H1 (cell line): ENCODE measurements at regions not wholly inside any gene's neighbourhood (a gene's known extent, or its start where the extent isn't known, plus 50 kb on each side); places are given as distances from the start of the nearest gene placed in this dataset.

Source experiments
- CTCF ChIA-PET: fragments of 300-600 bp; sonication (Branson Sonifier 250); formaldehyde crosslinking; loops from one replicate; lab custom pipeline; 2021; ENCODE audit not compliant: partially characterized antibody; lab: Charles Lee
- POLR2A ChIA-PET: fragments of 300-600 bp; sonication (Branson Sonifier 250); formaldehyde crosslinking; loops from one replicate; lab custom pipeline; 2021; ENCODE audit warnings: inconsistent platforms; ENCODE audit not compliant: partially characterized antibody; lab: Charles Lee
- DNase-seq, 2 experiments: peaks; one replicate each; pipeline versions ENCODE4 v3.0.0 to v3.0.0-alpha.2; 2010 to 2022; ENCODE audit warnings: low spot score in 2 of 2, low read depth in 1 of 2, mixed read lengths in 1 of 2
- FAIRE-seq: peaks from 2 replicates; lab custom pipeline; 2011; peaks lifted over from hg19 to GRCh38; lab: Jason Lieb, UNC
- H2AFZ ChIP-seq: 2 replicates; pipeline ENCODE4 v1.8.1; 2012; ENCODE audit warnings: low read length, inconsistent platforms
- H2AK5ac ChIP-seq: 2 replicates; pipeline ENCODE4 v1.6.1; 2013; ENCODE audit warnings: low read depth, low read length
- H2BK120ac ChIP-seq: replicated peaks from 2 replicates; pipeline ENCODE3; 2013; ENCODE audit warnings: low read depth, low read length, inconsistent platforms
- H2BK12ac ChIP-seq: 2 replicates; pipeline ENCODE4 v1.6.1; 2013; ENCODE audit warnings: low read depth, low read length
- H2BK15ac ChIP-seq: 2 replicates; pipeline ENCODE4 v1.6.1; 2013; ENCODE audit warnings: low read length
- H2BK20ac ChIP-seq: 2 replicates; pipeline ENCODE4 v1.6.1; 2013; ENCODE audit warnings: low read length
- H2BK5ac ChIP-seq: 2 replicates; pipeline ENCODE4 v1.6.1; 2013; ENCODE audit warnings: low read depth, low read length
- H3K14ac ChIP-seq: 2 replicates; pipeline ENCODE4 v1.6.1; 2013; ENCODE audit warnings: inconsistent platforms; ENCODE audit not compliant: insufficient read length
- H3K18ac ChIP-seq: 2 replicates; pipeline ENCODE4 v1.6.1; 2013; ENCODE audit warnings: low read length; ENCODE audit errors: extremely low read depth
- H3K23ac ChIP-seq: 2 replicates; pipeline ENCODE4 v1.6.1; 2013; ENCODE audit warnings: inconsistent platforms; ENCODE audit not compliant: insufficient read length
- H3K23me2 ChIP-seq: 2 replicates; pipeline ENCODE4 v1.6.1; 2013; ENCODE audit warnings: low read depth, low read length
- H3K27ac ChIP-seq: 2 replicates; pipeline ENCODE4 v1.6.1; 2011; ENCODE audit warnings: low read depth, low read length, inconsistent platforms
- H3K27me3 ChIP-seq, 4 experiments: replicated peaks in 1 of 4; 1 replicate in 1 of 4; 2 replicates in 3 of 4; pipeline versions ENCODE4 v1.6.1 to v1.8.1; 2011 to 2013; ENCODE audit warnings: low read length in 3 of 4, mild to moderate bottlenecking in 3 of 4, inconsistent platforms in 2 of 4, mixed read lengths in 2 of 4, moderate library complexity in 1 of 4; ENCODE audit not compliant: control insufficient read depth in 3 of 4, insufficient read depth in 3 of 4; ENCODE audit errors: extremely low read depth in 1 of 4
- H3K36me3 ChIP-seq, 4 experiments: 2 replicates each; pipeline versions ENCODE4 v1.6.1 to v1.8.1; 2011 to 2013; ENCODE audit warnings: mild to moderate bottlenecking in 4 of 4, low read length in 3 of 4, moderate library complexity in 2 of 4, control low read depth in 1 of 4, inconsistent platforms in 1 of 4; ENCODE audit not compliant: insufficient read depth in 4 of 4, control insufficient read depth in 2 of 4
- H3K4ac ChIP-seq: replicated peaks from 2 replicates; pipeline ENCODE3; 2013; ENCODE audit warnings: low read length, low read depth, mixed read lengths, inconsistent platforms; ENCODE audit not compliant: insufficient read length
- H3K4me1 ChIP-seq, 4 experiments: replicated peaks in 1 of 4; 1 replicate in 1 of 4; 2 replicates in 3 of 4; pipeline versions ENCODE4 v1.6.1 to v1.8.1; 2011 to 2013; ENCODE audit warnings: low read length in 3 of 4, inconsistent platforms in 2 of 4, mixed read lengths in 1 of 4; ENCODE audit not compliant: insufficient read depth in 4 of 4, control insufficient read depth in 3 of 4
- H3K4me2 ChIP-seq, 2 experiments: 2 replicates each; pipeline versions ENCODE4 v1.6.1 to v1.8.1; 2011 to 2013; ENCODE audit warnings: low read depth in 2 of 2, low read length in 2 of 2, control low read depth in 1 of 2, inconsistent platforms in 1 of 2, mild to moderate bottlenecking in 1 of 2; ENCODE audit not compliant: insufficient read depth in 1 of 2
- H3K4me3 ChIP-seq, 4 experiments: fragments of 200-600, 300-600 bp in 1 of 4; sonication (generic), shearing (Covaris generic), sonication (Bioruptor Twin) in 1 of 4; 2 replicates each; pipeline versions ENCODE4 v1.5.1 to v1.8.1; 2011 to 2016; ENCODE audit warnings: low read length in 4 of 4, low read depth in 3 of 4, control low read depth in 2 of 4, inconsistent platforms in 2 of 4, mild to moderate bottlenecking in 2 of 4, mixed read lengths in 1 of 4, moderate library complexity in 1 of 4; ENCODE audit not compliant: insufficient read depth in 2 of 4; ENCODE audit errors: extremely low read depth in 1 of 4
- H3K56ac ChIP-seq: replicated peaks from 2 replicates; pipeline ENCODE3; 2013; ENCODE audit warnings: low read depth, mild to moderate bottlenecking, mixed read lengths, low read length, inconsistent platforms; ENCODE audit not compliant: insufficient read length
- H3K79me1 ChIP-seq: 2 replicates; pipeline ENCODE4 v1.6.1; 2013; ENCODE audit warnings: low read depth, low read length, control low read depth
- H3K79me2 ChIP-seq, 2 experiments: 2 replicates each; pipeline versions ENCODE4 v1.6.1 to v1.8.1; 2012 to 2013; ENCODE audit warnings: low read length in 2 of 2, mild to moderate bottlenecking in 2 of 2, inconsistent platforms in 1 of 2; ENCODE audit not compliant: insufficient read depth in 2 of 2, control insufficient read depth in 1 of 2
- H3K9ac ChIP-seq, 4 experiments: replicated peaks in 1 of 4; 1 replicate in 1 of 4; 2 replicates in 3 of 4; pipeline versions ENCODE4 v1.6.1 to v1.8.1; 2011 to 2013; ENCODE audit warnings: low read depth in 3 of 4, low read length in 3 of 4, control low read depth in 2 of 4, mild to moderate bottlenecking in 2 of 4, moderate library complexity in 2 of 4, inconsistent platforms in 1 of 4; ENCODE audit errors: extremely low read depth in 1 of 4
- H3K9me3 ChIP-seq, 2 experiments: 2 replicates each; pipeline versions ENCODE4 v1.6.1 to v1.8.1; 2012 to 2013; ENCODE audit warnings: mild to moderate bottlenecking in 2 of 2, moderate library complexity in 2 of 2, control low read depth in 1 of 2, inconsistent platforms in 1 of 2, low read depth in 1 of 2, low read length in 1 of 2, mixed read lengths in 1 of 2; ENCODE audit not compliant: insufficient read depth in 2 of 2
- H4K20me1 ChIP-seq, 2 experiments: replicated peaks in 1 of 2; 2 replicates each; pipeline versions ENCODE3 to v1.8.1; 2011 to 2013; ENCODE audit warnings: inconsistent platforms in 2 of 2, low read length in 2 of 2, mild to moderate bottlenecking in 1 of 2; ENCODE audit not compliant: insufficient read depth in 2 of 2, control insufficient read depth in 1 of 2
- H4K5ac ChIP-seq: 2 replicates; pipeline ENCODE4 v1.6.1; 2013; ENCODE audit warnings: low read length, low read depth, mixed read lengths, inconsistent platforms; ENCODE audit not compliant: insufficient read length
- H4K8ac ChIP-seq: 2 replicates; pipeline ENCODE4 v1.8.0; 2013; ENCODE audit warnings: mild to moderate bottlenecking, moderate library complexity, low read length, inconsistent platforms; ENCODE audit not compliant: insufficient read depth; ENCODE audit errors: extremely low read depth
- H4K91ac ChIP-seq: replicated peaks from 2 replicates; pipeline ENCODE3; 2013; ENCODE audit warnings: low read length, mixed read lengths, inconsistent platforms; ENCODE audit not compliant: insufficient read length
- BACH1 ChIP-seq: IDR thresholded peaks from 2 replicates; pipeline ENCODE4 v1.6.1; 2012; ENCODE audit warnings: low read length, improper control_type of control experiment
- CHD1 ChIP-seq: IDR thresholded peaks from 2 replicates; pipeline ENCODE4 v1.6.1; 2012; ENCODE audit warnings: low read depth, low read length, improper control_type of control experiment
- EGR1 ChIP-seq: IDR thresholded peaks from 2 replicates; pipeline ENCODE4 v1.6.1; 2011; ENCODE audit warnings: low read depth, low read length, borderline replicate concordance
- EP300 ChIP-seq, 2 experiments: IDR thresholded peaks; 1 replicate in 1 of 2; 2 replicates in 1 of 2; pipeline ENCODE4 v1.6.1; 2011 to 2012; ENCODE audit warnings: low read depth in 2 of 2, low read length in 2 of 2, mild to moderate bottlenecking in 2 of 2, borderline replicate concordance in 1 of 2, inconsistent platforms in 1 of 2, moderate library complexity in 1 of 2
- HDAC2 ChIP-seq, 2 experiments: fragments of 300-600 bp in 1 of 2; sonication (generic) in 1 of 2; IDR thresholded peaks; 2 replicates each; pipeline ENCODE4 v1.6.1; 2011 to 2012; ENCODE audit warnings: low read depth in 2 of 2, low read length in 2 of 2, mild to moderate bottlenecking in 2 of 2, moderate library complexity in 2 of 2, borderline replicate concordance in 1 of 2, inconsistent platforms in 1 of 2
- KDM1A ChIP-seq: fragments of 200-600, 300-600 bp; sonication (generic); IDR thresholded peaks from 2 replicates; pipeline ENCODE4 v1.7.1; 2016; ENCODE audit warnings: mild to moderate bottlenecking, low read length, borderline replicate concordance
- KDM5A ChIP-seq: fragments of 200-600 bp; IDR thresholded peaks from 2 replicates; pipeline ENCODE4 v1.7.1; 2012; ENCODE audit warnings: mild to moderate bottlenecking, low read length, inconsistent platforms, mixed read lengths
- SIRT6 ChIP-seq: IDR thresholded peaks from one replicate; pipeline ENCODE4 v1.7.1; 2012; ENCODE audit warnings: low read length, inconsistent platforms
- SRF ChIP-seq: IDR thresholded peaks from 2 replicates; pipeline ENCODE4 v1.6.1; 2011; ENCODE audit warnings: mild to moderate bottlenecking, low read depth, low read length, moderate library complexity
- TBP ChIP-seq: IDR thresholded peaks from 2 replicates; pipeline ENCODE4 v1.6.1; 2011; ENCODE audit warnings: low read depth, low read length, improper control_type of control experiment
- TF ChIP-seq, protein P1 (sequence below): IDR thresholded peaks from 2 replicates; pipeline ENCODE4 v1.6.1; 2011; ENCODE audit warnings: low read depth, mild to moderate bottlenecking, low read length; ENCODE audit not compliant: insufficient read depth
- TF ChIP-seq, protein P2 (sequence below), 3 experiments: IDR thresholded peaks; 1 replicate in 2 of 3; 2 replicates in 1 of 3; pipeline versions ENCODE4 v1.5.1 to v1.6.1; 2011; ENCODE audit warnings: low read length in 3 of 3, mild to moderate bottlenecking in 3 of 3, inconsistent platforms in 2 of 3, low read depth in 1 of 3, moderate library complexity in 1 of 3; ENCODE audit not compliant: insufficient read depth in 1 of 3; ENCODE audit errors: control extremely low read depth in 1 of 3

DNA sequence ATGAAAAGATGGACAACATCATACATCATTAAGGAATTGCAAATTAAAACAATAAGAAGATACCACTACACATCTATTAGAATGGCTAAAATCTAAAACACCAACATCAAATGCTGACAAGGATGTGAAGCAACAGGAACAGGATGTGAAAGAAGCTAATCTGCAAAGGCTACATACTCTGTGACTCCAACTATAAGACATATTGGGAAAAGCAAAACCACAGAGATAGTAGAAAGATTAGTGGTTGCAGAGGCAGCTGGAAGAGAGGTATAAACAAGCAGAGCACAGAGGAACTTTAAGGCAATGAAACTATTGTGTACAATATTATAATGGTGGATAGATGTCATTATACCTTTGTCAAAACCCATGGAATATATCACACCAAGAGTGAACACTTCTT lies 393.7 kb upstream of the RAB6C start:
- H3K4me2 ChIP-seq, result no peak overlapping the region
- H3K4ac ChIP-seq, result no peak overlapping the region
- no peak overlapping the region for H3K56ac ChIP-seq
- no peaks in the 10 kb centered on the region for H3K36me3 ChIP-seq
- H3K79me2 ChIP-seq, result no peaks in the 10 kb centered on the region
- ChIA-PET CTCF (interaction anchor here (2.1 to 3.3 kb wide), 3 partner anchors 11 to 163 kb away, joined by 6 to 19 read pairs (median 17); no protein-coding TSS in a partner anchor), POLR2A (no interaction called here)
- no peak overlapping the region for H2BK12ac ChIP-seq
- H4K20me1 ChIP-seq, result no peaks in the 10 kb centered on the region
- no peak overlapping the region for H2AK5ac ChIP-seq
- no peak overlapping the region for H2BK20ac ChIP-seq
- H3K4me3 ChIP-seq, result no peak overlapping the region
- DNase-seq (no peak), FAIRE-seq (no peak)
- H3K23me2 ChIP-seq, result no peaks in the 10 kb centered on the region; the same call in 1 of the 2 replicates
- H3K23ac ChIP-seq, result no peak overlapping the region
- H3K14ac ChIP-seq, result no peak overlapping the region
- no peak overlapping the region for H3K18ac ChIP-seq
- no peak overlapping the region for H2BK120ac ChIP-seq
- H3K9me3 ChIP-seq, result peaks cover 10 to 14% of the 10 kb centered on the region in 2 experiments; a peak in 2 of 4 replicates
- H3K79me1 ChIP-seq, result no peaks in the 10 kb centered on the region
- no peak overlapping the region for H3K27ac ChIP-seq
- no peak overlapping the region for H2AFZ ChIP-seq
- no peak overlapping the region for H3K9ac ChIP-seq
- no peak overlapping the region for H4K5ac ChIP-seq
- peaks cover 0 to 16% (median 9%) of the 10 kb centered on the region in 4 experiments; a peak in 6 of 7 replicates for H3K27me3 ChIP-seq
- no peak overlapping the region for H4K8ac ChIP-seq
- H2BK15ac ChIP-seq, result no peak overlapping the region
- H3K4me1 ChIP-seq, result no peaks in the 10 kb centered on the region; a peak in 1 of 7 replicates
- H4K91ac ChIP-seq, result no peak overlapping the region
- no peak overlapping the region for H2BK5ac ChIP-seq
- TF ChIP-seq BACH1 (no peak), SRF (no peak), KDM5A (no peak), TBP (no peak), CHD1 (no peak), EP300 (IDR thresholded peaks at IDR 0.05; ENCODE audit: borderline replicate concordance in 1 of 2, low read depth in 2 of 2, low read length in 2 of 2) (no peak), HDAC2 (IDR thresholded peaks at IDR 0.05; ENCODE audit: borderline replicate concordance in 1 of 2, low read depth in 2 of 2, low read length in 2 of 2) (no peak), EGR1 (no peak), KDM1A (no peak), SIRT6 (no peak)
- TF ChIP-seq, protein P1, sequence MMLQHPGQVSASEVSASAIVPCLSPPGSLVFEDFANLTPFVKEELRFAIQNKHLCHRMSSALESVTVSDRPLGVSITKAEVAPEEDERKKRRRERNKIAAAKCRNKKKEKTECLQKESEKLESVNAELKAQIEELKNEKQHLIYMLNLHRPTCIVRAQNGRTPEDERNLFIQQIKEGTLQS, result no peak
- TF ChIP-seq, protein P2, sequence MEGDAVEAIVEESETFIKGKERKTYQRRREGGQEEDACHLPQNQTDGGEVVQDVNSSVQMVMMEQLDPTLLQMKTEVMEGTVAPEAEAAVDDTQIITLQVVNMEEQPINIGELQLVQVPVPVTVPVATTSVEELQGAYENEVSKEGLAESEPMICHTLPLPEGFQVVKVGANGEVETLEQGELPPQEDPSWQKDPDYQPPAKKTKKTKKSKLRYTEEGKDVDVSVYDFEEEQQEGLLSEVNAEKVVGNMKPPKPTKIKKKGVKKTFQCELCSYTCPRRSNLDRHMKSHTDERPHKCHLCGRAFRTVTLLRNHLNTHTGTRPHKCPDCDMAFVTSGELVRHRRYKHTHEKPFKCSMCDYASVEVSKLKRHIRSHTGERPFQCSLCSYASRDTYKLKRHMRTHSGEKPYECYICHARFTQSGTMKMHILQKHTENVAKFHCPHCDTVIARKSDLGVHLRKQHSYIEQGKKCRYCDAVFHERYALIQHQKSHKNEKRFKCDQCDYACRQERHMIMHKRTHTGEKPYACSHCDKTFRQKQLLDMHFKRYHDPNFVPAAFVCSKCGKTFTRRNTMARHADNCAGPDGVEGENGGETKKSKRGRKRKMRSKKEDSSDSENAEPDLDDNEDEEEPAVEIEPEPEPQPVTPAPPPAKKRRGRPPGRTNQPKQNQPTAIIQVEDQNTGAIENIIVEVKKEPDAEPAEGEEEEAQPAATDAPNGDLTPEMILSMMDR (IDR thresholded peaks at IDR 0.05; ENCODE audit: control extremely low read depth in 1 of 3, insufficient read depth in 1 of 3, low read depth in 1 of 3, low read length in 3 of 3), result no peak
